HEK293T (cell line): ENCODE measurements at regions not wholly inside any gene's neighbourhood (a gene's known extent, or its start where the extent isn't known, plus 50 kb on each side); places are given as distances from the start of the nearest gene placed in this dataset.

Experiments
- BHLHE40 ChIP-seq: fragments of 450-650 bp; IDR thresholded peaks from 2 replicates; pipeline ENCODE4 v1.6.1; 2016; ENCODE audit warnings: mild to moderate bottlenecking, moderate library complexity, borderline replicate concordance
- ELF4 ChIP-seq: fragments of 450-650 bp; IDR thresholded peaks from 2 replicates; pipeline ENCODE4 v1.6.1; 2017; ENCODE audit warnings: antibody characterized with exemption
- FOXA1 ChIP-seq: fragments of 450-650 bp; IDR thresholded peaks from 2 replicates; pipeline ENCODE4 v1.6.1; 2016; ENCODE audit warnings: mild to moderate bottlenecking
- L3MBTL2 ChIP-seq: fragments of 450-650 bp; conservative IDR thresholded peaks from 2 replicates; pipeline ENCODE4 v1.6.1; 2016; ENCODE audit warnings: mild to moderate bottlenecking
- LEF1 ChIP-seq: fragments of 450-650 bp; IDR thresholded peaks from 2 replicates; pipeline ENCODE4 v1.6.1; 2017; ENCODE audit warnings: mild to moderate bottlenecking, borderline replicate concordance
- SP1 ChIP-seq: fragments of 450-650 bp; IDR thresholded peaks from 2 replicates; pipeline ENCODE4 v1.6.1; 2017
- SUZ12 ChIP-seq: fragments of 450-650 bp; IDR thresholded peaks from 2 replicates; pipeline ENCODE4 v1.6.1; 2016; ENCODE audit warnings: mild to moderate bottlenecking
- ZNF384 ChIP-seq: fragments of 450-650 bp; IDR thresholded peaks from 2 replicates; pipeline ENCODE4 v1.6.1; 2016
- TF ChIP-seq, protein P1 (sequence below): fragments of 450-650 bp; IDR thresholded peaks from 2 replicates; pipeline ENCODE4 v1.6.1; 2016

DNA sequence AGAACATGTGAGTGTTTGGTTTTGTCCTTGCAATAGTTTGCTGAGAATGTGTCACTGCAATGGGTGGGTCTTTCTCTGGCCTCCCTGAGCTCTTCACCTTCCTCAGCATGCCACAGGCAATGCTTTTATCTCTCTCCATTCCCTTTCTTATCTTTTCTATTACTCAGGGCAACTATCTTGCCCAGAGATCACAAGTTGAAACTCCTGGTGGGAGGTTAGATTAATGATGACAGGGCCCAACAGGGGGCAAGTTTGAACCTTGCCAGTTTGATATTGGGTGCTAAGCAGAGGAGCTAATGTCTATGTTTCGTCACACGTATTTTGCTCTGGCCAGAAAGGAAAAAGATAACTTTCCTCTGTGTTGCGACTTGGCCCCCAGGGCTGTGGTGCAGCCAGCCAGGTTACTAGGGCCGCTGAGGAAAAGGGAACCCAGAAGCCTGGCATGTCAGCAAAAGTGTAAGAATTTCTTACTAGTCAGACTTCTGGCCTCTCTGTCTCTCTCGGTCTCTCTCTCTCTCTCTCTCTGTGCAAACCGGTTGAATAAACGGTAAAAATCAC, 299.3 kb upstream of the POU5F2 start:
- TF ChIP-seq LEF1 (no peak), L3MBTL2 (no peak), SP1 (no peak), ELF4 (no peak), FOXA1 (no peak), BHLHE40 (no peak), SUZ12 (no peak), ZNF384 (no peak)
- TF ChIP-seq, protein P1, sequence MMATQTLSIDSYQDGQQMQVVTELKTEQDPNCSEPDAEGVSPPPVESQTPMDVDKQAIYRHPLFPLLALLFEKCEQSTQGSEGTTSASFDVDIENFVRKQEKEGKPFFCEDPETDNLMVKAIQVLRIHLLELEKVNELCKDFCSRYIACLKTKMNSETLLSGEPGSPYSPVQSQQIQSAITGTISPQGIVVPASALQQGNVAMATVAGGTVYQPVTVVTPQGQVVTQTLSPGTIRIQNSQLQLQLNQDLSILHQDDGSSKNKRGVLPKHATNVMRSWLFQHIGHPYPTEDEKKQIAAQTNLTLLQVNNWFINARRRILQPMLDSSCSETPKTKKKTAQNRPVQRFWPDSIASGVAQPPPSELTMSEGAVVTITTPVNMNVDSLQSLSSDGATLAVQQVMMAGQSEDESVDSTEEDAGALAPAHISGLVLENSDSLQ: peak; percentile 46
